HG03097 (cell line): ENCODE measurements at regions not wholly inside any gene's neighbourhood (a gene's known extent, or its start where the extent isn't known, plus 50 kb on each side); places are given as distances from the start of the nearest gene placed in this dataset.

Experiments
- ATAC-seq: cut with Tn5 transposase; IDR thresholded peaks from one replicate; pipeline ENCODE4 v1.9.1; 2021; ENCODE audit not compliant: unreplicated experiment, low FRiP score

DNA sequence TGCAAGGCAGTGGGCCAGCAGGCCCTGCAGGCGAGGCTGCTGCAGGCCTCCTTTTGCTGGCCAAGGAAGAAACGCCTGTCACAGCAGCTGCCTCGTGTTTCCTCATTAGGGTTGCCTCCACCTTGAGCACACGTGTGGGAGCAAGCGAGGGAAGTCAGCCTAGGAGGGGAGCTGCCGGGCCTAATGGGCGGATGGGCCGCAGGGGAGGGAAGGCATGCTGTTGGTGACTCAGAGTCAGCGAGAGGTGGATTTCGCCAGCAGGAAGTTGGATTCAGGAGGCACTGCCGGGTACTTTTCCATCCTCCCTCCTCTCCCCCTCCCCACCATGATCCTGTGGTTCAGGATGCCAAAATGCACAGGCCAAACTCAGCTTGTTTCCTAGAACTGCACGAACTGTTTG is 498.7 kb downstream of the METTL15 start:
- no peak for ATAC-seq

DNA sequence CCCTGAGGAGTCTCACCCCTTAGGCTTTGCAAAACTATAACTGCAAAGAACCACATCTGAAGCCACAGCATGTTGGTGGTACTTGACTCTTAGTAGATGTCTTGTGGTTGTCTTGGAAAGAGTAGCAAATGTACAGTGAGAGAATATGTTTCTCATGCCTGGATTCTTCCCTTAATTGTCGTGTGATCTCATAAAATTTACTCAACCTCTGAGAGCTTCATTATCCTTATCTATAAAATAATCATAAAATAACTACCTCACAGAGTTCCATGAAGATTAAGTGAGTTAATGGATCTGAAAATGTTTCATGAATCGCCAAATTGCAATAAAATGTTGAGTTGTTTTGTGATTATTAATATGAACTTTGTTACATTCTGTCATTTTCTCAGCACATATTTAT is 491.5 kb downstream of the METTL15 start:
- no peak for ATAC-seq

DNA sequence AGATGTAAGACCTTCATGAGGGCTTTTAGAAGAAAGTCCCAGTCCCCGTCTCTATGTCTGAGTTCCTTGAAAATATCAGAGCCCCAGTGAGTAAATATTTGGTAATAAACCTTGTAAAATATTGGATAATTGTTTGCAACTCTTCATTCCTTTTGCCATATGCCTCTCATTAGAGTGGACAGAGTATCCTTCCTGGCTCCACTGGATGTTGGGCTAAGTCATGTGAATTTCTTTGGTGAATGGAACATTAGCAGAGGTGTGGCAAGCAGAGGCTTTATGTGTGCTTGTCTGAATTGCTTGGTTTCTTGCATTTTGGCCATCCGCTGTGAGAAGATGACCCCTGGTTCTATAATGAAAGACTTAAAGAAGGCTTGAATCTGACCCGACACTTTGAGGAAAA is 490.3 kb downstream of the METTL15 start:
- no peak for ATAC-seq

DNA sequence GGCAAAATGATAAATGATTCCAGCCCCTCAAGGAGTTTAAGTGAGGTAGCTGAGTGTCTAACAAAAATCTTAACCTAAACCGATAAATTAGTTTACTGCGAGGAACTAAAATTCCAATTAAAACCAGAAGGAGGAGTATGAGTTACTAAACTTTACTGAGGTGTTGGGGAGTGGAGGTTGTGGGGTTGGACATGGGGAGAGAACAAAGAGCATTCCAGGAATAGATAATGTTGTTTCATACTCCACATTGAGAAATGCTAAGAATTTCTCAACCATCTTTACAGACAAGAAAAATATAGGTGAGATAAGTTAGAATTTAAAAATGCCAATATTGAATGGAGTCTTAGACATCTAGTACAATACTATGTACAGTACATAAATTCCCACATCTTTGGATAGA is 488.6 kb downstream of the METTL15 start:
- no peak for ATAC-seq

DNA sequence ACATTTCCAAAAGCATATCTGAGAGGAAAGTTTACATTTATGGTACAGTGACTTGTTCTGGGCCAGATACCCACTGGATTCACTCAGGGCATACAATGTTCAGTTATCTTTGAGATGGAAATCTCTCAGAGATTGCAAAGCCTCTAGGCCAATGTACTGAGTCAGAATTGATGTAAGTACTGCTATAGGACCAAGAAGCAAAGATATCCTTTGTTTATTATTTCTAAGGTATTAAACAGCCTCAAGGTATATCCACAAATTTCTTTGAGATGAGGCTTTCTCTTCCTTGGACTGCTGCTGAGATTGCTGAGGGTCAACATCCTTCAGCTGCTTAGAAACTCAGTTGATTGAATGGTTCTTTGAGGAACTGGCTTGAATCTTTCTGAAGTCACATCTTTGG is 484.0 kb downstream of the METTL15 start:
- ATAC-seq, result no peak

DNA sequence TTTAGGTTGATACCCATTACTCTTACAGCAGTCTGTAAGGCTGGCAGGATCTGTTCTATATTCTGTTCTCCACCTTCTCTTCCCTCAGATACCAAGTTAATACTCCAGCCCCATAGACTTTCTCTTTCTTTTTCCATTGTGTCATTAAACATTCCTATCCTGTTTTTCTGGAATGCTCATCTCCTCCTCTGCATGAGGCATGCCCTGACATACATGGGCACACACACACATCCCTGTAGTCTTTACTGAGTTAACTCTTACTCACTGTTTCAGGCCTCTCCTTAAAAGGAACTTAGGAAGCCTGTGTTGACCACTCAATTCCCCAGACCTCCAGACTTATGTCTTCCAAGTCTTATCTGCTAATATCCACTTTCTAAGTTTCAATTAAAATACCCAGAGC is 476.8 kb downstream of the METTL15 start:
- ATAC-seq, result no peak

DNA sequence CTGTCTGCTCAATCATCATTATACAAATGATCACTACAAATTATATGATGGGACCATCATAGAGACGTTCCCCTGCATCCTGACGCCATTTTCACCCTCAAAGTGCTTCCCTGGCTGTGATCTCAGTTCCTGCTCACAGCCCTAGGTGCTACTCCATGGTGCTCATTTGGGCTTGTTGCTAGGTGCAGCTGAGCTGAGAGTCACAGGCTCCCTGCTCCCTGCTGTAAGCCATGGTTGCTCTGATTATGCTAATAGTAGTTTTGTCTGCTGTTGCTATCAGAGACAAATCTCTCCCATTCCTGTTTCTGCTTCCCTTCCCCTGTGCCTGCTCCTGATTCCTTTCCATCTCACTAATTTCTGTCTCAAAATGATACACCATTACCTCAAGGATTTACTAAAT is 474.3 kb downstream of the METTL15 start:
- no peak for ATAC-seq

DNA sequence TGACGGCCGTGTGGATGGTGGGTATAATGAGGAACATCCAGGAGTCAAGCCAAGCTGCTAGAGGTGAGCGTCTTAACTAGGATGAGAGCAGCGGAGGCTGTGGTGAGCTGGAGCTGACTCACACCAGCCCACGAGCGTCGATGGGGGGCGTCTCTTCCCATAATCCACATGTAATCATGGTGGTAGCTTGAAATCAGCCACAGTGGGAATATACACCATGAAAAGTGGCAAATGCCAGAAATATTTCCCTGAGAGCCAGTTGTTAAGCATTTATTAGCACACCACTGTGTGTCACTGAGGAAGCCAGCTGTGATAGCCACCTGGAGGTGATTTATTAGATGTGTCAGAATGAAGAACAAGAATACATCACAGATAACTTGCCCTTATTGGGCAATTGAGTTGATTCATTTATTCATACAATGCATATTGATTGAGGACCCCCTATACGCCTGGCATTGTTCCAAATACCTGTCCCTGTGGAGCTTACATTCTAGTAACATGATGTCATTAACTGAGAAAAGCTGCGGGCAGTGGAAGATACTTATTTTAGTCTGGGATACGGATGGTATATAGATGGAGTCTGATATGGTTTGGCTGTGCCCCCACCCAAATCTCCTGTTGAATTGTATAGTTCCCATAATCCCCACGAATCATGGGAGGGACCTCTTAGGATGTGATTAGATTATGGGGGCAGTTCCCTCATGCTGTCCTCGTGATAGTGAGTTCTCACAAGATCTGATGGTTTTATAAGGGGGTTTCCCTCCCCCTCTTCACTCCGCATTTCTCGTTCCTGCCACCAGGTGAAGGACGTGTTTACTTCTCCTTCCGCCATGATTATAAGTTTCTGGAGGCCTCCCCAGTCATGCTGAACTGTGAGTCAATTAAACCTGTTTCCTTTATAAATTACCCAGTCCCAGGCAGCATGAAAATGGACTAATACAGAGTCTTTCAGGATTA is 473.4 kb downstream of the METTL15 start:
- ATAC-seq, result no peak

DNA sequence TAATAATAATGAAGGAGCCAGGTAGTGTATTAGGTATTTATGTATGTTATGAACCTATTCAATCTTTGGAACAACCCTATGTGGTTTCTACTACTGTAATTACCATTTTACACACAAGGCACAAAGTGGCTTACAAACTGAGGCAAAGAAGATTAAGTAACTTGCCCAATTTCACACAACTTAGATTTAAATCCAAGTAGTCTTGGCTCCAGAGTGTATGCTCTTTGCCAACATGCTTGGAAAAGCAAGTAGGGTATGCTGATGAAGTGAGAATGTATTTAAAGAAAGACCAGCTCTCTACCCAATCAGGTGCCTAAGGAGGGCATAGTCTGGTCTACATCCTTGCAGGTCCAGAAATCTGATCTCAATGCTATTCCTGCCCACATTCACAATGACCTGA is 463.2 kb downstream of the METTL15 start:
- ATAC-seq, result no peak

DNA sequence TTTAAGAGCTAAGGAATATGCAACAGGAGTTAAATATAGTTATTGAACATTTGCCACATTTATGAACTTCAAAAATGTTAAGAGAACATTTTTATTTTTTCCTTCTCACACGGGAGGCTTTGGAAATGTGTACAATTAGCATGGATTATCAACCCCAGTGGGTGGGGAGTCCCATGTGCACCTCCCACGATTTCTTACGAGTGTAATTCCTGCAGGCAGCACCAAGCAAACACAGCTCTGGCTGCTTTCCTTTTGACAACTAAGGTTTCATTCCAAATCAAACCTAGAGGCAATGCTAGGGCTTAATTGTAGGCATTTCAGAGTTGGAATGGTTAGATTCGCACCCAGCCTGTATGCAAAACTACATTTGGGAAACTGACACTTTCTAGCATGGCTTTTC is 460.9 kb downstream of the METTL15 start:
- no peak for ATAC-seq

DNA sequence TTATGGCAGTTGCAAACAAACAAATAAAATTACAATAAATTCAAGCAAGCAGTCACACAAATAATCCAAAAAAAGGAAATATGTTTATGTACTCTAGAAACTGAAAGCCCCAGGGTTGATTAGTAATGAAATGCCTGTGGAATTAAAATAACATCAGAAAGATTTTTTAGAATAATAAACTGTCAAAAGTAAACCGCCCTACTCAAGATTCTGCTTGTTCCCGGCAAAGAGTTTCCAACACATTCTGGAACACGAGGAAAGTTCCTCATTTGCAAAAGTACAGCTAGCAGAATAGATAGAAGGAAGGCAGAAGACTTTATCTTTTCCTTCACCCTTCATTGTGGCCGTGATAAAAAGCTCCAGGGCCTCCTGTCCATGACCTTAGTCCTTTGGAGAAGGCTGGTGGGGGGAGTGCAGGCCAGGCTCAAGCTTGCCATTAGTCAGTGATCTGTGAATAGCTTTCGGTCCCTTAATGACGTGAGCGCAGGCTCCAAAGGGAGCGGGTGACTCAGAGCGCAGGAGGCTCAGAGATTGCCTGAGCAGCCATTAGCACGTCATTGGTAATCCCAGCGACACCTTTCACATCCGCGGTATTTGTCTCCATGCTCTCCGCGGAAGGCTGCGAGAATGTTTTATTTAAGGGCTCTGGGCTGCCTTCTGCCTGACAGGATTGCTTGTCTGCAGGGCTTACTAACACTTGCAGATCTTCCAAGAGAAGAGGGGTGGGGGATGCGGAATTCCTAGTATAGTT is 458.3 kb downstream of the METTL15 start:
- ATAC-seq, result peak; percentile 90

DNA sequence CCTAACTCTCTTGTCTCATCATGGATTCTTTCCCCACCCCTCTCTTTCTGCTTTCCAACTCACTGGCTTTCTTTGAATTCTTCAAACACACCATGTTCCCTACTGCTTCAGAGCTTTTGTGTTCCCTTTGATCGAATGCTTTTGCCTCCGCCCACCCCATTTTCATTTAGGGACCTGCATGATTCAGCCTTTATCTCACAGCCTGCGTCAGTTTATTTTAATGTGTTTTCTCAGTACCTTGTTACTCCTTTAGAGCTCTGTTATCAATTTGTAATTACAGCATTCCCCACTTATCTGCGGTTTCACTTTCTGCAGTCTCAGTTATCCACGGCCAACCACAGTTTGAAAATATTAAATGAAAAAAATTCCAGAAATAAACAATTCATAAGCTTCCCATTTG is 451.3 kb downstream of the METTL15 start:
- no peak for ATAC-seq

DNA sequence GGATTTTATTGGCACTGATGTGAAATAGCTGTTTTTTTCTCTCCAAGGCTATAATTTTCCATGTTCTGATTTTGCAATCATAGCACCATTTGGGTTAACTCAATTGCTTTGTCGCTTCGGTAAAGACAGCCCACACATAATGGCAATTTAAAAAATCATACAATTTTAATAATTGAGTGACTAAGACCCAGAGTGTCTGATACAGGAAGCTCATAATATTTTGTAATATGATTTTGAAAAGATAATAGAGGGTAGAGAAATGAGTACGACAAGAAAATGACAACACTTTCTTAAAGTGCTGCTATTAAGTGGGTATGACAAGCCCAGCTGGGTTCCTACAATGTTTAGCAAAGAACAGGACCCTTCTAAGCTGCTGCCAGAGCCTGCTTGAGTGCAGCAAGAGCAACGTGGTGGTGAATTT is 439.1 kb downstream of the METTL15 start:
- no peak for ATAC-seq

DNA sequence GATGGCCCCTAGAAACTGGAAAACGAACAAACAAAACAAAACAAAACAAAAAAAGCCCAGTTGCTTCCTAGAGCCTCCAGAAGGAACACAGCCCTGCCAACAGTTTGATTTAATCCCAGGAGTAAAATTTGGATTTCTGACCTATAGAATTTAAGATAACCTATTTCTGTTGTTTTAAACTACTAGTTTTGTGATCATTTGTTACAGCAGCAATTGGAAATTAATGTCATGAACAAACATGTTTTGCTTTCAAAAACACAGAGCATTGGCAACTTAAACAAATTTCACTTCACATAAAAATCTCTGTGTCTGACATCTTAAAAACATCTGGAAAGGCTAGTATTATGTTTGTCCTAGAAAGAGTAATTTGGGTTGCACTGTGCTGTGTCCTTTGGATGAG is 437.3 kb downstream of the METTL15 start:
- ATAC-seq, result no peak

DNA sequence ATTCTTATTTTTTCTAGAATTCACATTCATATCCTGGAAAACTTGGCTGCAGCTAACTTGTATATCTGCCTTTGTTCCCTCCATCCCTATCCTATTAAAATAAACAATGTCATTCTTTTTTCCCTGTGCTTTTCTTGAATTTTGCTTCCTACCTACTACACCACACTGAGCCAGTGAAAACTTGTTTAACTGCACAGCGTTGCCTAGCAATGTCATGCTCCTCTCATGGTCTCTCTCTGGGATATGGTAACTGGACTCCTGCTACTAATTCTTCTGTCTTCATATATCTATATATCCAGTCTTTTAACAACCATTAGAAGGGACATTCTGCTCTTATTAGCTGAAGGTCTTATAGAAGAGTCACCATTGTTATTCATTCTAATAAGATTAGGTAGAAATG is 434.4 kb downstream of the METTL15 start:
- no peak for ATAC-seq

DNA sequence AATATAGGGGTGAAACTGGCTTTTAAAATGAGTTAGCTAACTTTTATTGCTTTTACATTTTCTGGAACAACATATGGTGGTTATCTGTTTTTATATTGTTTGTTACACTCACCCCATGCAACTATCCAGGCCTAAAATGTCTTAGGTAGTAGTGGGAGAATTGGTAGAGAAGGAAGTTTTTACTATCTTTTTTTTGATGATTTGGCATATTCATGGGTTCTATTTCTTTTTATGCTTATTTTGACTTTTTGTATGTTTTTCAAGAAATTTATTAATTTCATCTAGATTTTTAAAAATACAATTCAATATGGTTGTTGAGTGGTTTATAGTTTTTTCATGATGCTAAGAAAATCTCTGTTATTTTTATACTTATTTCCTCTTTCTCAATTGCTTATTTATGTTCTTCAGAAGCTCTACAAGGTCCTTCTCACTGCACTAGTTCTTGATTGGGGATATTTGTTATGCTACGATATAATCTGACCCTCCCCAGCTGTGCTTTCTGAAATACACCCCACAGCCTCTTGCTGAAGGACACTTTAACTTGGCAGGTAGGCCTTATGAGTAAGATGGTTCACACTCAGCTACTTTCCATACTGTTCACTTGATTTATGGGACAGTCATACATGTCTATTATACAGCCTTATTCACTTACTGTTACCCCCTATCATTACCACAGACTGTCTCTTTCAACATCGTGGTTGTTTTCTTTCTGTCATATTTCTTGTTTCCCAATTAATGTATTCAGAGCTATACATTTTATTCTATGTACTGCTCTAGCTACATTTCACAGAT is 431.2 kb downstream of the METTL15 start:
- ATAC-seq, result no peak

DNA sequence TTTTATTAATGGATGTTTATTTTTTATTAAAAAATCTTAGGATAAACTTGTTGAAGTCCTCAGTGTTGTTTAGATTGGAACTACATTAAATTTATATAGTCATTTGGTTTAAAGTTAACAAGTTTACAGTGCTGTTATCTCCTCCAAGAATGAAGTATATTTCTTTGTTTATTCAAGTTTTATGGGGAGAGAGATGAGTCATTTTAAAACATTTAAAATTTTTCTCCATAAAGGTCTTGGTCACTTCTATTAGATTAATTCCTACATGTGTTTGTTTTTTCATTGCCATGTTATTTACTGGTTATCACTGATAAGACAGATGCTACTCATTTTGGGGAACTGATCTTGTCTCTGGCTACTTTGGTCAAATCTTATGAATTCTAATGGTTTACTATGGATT is 429.6 kb downstream of the METTL15 start:
- no peak for ATAC-seq

DNA sequence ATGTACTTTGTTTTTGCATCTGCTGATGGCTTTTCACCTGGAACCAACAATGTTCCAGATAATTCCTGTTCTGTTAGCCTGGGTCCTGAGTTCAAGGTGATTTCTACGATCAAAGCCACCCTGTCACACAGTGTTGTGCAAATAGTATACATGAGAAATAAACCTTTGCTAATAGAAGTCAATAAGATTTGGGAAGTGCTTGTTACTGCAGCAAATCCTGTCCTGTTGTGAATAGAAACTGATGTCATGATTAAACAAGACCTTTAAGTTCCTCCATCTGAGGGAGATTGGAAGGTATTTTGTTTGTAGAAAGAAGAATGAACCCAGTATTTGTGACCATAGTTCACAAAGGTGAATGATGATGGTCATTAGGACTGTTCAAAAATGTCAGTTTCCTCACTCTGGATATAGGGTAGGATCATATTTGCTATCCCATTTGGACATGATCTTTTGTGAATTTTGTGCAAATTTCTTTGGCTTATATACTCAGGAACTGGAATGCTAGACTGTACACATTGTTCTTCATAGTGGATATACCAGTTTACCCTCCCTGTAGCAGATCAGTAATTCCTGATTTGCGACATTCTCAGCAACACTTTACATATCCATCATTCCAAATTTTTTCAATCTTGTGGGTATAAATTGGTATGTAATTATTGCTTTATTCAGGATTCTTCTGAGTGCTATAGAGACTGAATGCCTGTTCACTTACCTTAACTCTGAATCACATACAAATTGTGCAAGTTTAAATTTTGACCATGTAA is 428.5 kb downstream of the METTL15 start:
- no peak for ATAC-seq

DNA sequence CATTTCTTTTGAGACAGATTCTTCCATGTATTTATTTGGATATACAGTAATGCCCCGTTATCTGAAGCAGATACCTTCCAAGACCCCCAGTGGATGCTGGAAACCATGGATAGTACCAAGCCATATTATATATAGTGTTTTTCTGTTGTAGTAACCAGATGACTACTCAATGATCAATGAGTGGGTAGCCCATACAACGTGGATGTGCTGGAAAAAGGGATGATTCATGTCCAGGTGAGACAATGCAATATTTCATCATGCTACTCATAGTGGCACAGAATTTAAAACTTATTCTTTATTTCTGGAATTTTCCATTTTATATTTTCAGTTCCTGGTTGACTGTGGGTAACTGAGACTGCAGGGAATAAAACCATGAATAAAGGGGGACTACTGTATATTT is 427.5 kb downstream of the METTL15 start:
- ATAC-seq, result no peak
